Testis (tissue), 2 donors: ENCODE measurements at regions not wholly inside any gene's neighbourhood (a gene's known extent, or its start where the extent isn't known, plus 50 kb on each side); places are given as distances from the start of the nearest gene placed in this dataset.

Experiments
- DNase-seq: peaks from one replicate; pipeline ENCODE4 v3.0.0-alpha.2; 2019
- H3K27ac ChIP-seq, 2 donors: fragments of 200-600 bp; sonication (generic); one replicate each; pipeline ENCODE4 v1.5.1; 2019
- H3K27me3 ChIP-seq: fragments of 200-600 bp; sonication (generic); one replicate; pipeline ENCODE4 v1.5.1; 2019
- H3K36me3 ChIP-seq: fragments of 200-600 bp; sonication (generic); one replicate; pipeline ENCODE4 v1.5.1; 2017; ENCODE audit warnings: low read depth; ENCODE audit errors: missing control alignments
- H3K4me1 ChIP-seq: fragments of 200-600 bp; sonication (generic); one replicate; pipeline ENCODE4 v1.5.1; 2019
- H3K4me3 ChIP-seq, 2 donors: fragments of 200-600 bp; sonication (generic); one replicate each; pipeline ENCODE4 v1.5.1; 2017 to 2019
- H3K9me3 ChIP-seq: fragments of 200-600 bp; sonication (generic); one replicate; pipeline ENCODE4 v1.5.1; 2017
- CTCF ChIP-seq, 3 experiments: fragments of 450-650 bp in 2 of 3; fragments of 200-600 bp in 1 of 3; sonication (generic) in 1 of 3; IDR thresholded peaks; one replicate each; pipeline ENCODE4 v1.5.1; 2016 to 2019; ENCODE audit warnings: antibody characterized with exemption in 3 of 3, mild to moderate bottlenecking in 2 of 3, moderate library complexity in 1 of 3
- POLR2A ChIP-seq: fragments of 450-650 bp; IDR thresholded peaks from one replicate; pipeline ENCODE4 v1.6.1; 2017; ENCODE audit warnings: antibody characterized with exemption, mild to moderate bottlenecking, moderate library complexity
- WGBS, 2 donors: methylation state at CpG; one replicate each; pipeline ENCODE4 v1.1.5; 2018; 5-methylcytosine and 5-hydroxymethylcytosine counted together
- intact Hi-C: fragments of 100-400 bp; cut with DNase I; formaldehyde crosslinking; loops from one replicate; pipeline ENCODE4 v1.15.1; 2023; ENCODE audit warnings: low total_unique reads

GRCh38 chr15:62476163-62476562 is 311.1 kb upstream of the C2CD4B start:
- DNase-seq, result no peak
- 90 to 96% methylated on average over 5 to 9 of the region's 9 CpGs for whole genome bisulfite sequencing, 2 donors
- H3K4me1 ChIP-seq, result no peaks in the 10 kb centered on the region
- no peaks in the 10 kb centered on the region for H3K27me3 ChIP-seq
- no peaks in the 10 kb centered on the region for H3K9me3 ChIP-seq
- intact Hi-C loops, result no loop called here
- no peak overlapping the region for H3K4me3 ChIP-seq
- no peak overlapping the region for H3K27ac ChIP-seq
- TF ChIP-seq POLR2A, result no peak
- H3K36me3 ChIP-seq, result no peaks in the 10 kb centered on the region

DNA sequence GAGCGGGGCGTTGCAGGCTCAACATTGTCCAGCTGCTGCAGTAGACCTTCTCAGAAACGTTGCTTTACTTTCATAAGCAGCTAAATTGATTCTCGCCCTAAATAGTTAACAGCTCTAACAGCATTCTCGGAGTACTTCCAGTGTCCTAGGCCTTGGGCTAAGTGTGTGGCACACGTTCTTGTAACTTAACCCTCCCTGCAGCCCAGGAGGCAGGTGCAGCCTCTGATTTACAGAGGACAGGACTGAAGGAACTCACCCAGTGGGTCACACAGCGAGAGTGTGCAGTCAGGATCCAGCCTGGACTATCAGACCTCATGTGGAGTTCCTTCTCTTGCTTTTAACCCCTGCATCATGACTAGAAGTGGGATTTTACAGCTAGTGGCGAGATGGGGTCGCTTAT is 312.8 kb upstream of the C2CD4B start:
- WGBS, 2 donors, result 79 to 80% methylated on average over 9 of the region's 9 CpGs
- intact Hi-C loops, result no loop called here
- no peak overlapping the region for H3K4me3 ChIP-seq
- H3K36me3 ChIP-seq, result no peaks in the 10 kb centered on the region
- DNase-seq, result no peak
- H3K27ac ChIP-seq, result no peak overlapping the region
- H3K27me3 ChIP-seq, result no peaks in the 10 kb centered on the region
- H3K4me1 ChIP-seq, result no peaks in the 10 kb centered on the region
- TF ChIP-seq POLR2A, result no peak
- no peak for TF ChIP-seq CTCF (IDR thresholded peaks at IDR 0.05)
- H3K9me3 ChIP-seq, result no peaks in the 10 kb centered on the region

DNA sequence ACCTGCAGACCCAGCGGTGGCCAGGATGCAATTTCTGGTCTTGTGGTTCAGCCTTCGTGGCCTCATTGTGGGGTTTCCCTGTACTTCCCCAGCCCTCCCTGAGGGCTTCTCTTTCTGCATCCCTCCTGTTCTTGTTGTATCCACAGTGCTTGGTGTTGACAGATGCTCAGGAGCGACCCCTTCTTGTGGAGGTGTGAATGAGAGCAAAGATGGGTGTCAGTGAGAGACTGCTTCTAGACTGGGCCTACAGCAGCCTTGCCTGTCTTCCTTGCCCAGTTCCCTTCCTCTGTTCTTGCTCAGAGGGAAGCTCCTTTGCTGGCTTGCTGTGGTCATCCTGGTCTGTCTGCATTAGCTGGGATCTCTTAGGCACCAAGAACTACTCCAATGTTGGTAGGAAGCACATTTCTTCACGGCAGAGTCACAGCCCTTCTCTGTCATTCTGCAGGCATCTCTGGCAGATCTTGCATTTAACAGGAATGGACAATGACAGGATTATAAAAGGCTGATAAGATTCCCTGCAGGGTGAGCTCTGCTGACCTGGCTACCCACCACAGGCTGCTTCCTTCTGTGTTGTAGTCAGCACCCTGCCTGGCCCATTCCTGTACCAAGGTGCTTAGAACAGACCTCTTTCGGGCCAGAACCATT is 317.8 kb upstream of the C2CD4B start:
- Histone ChIP-seq H3K36me3 (no peaks in the 10 kb centered on the region), H3K4me3 (no peak overlapping the region), H3K9me3 (no peaks in the 10 kb centered on the region), H3K27me3 (no peaks in the 10 kb centered on the region), H3K4me1 (peaks cover 3% of the 10 kb centered on the region), H3K27ac (no peak overlapping the region)
- WGBS, 2 donors, result 78 to 91% methylated on average over 5 of the region's 5 CpGs
- TF ChIP-seq POLR2A, result no peak
- no peak for TF ChIP-seq CTCF (IDR thresholded peaks at IDR 0.05)
- DNase-seq, result no peak
- intact Hi-C loops, result no loop called here

- no peak overlapping the region for H3K4me3 ChIP-seq
- 45 to 55% methylated on average over 4 of the region's 4 CpGs for WGBS, 2 donors
- H3K36me3 ChIP-seq, result no peaks in the 10 kb centered on the region
- H3K27me3 ChIP-seq, result no peaks in the 10 kb centered on the region
- intact Hi-C loops, result no loop called here
- no peak for DNase-seq
- H3K27ac ChIP-seq, result no peak overlapping the region
- TF ChIP-seq CTCF (IDR thresholded peaks at IDR 0.05) (no peak), POLR2A (no peak)
- H3K9me3 ChIP-seq, result no peaks in the 10 kb centered on the region
- H3K4me1 ChIP-seq, result peaks cover 3% of the 10 kb centered on the region
Measured at GRCh38 chr15:62483814-62484213, 318.7 kb upstream of the C2CD4B start.

DNA sequence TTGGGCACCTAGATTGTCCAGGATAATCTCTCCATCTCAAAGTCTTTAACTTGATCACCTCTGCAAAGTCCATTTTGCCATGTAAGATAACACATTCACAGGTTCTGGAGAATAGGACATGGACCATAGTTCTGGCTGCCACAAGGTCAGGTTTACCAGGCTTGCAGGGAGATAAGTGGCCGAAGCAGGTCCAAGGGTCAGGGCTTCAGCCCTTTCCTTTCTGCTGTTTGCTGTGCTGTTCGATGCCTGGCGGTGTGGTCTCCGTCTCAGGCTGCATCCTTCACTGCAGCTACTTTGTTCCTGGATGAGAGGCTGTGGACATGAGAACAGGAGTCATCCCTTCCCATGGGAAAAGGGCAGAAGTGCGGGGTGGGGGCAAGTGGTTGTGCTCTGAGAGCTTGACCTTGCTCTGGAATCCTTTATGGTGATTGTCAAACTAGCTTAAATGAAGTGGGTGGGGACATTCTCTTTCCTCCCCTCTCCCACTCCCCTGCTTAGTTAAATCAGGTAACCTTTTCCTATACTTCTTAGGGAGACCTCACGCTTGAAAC is 320.2 kb upstream of the C2CD4B start:
- Histone ChIP-seq H3K4me3 (no peak overlapping the region), H3K27ac (no peak overlapping the region), H3K36me3 (no peaks in the 10 kb centered on the region), H3K4me1 (peaks cover 3% of the 10 kb centered on the region), H3K9me3 (no peaks in the 10 kb centered on the region), H3K27me3 (no peaks in the 10 kb centered on the region)
- no peak for DNase-seq
- no peak for TF ChIP-seq CTCF (IDR thresholded peaks at IDR 0.05)
- TF ChIP-seq POLR2A, result no peak
- 85 to 94% methylated on average over 6 of the region's 6 CpGs for WGBS, 2 donors
- intact Hi-C loops, result no loop called here
